ENCODE measurements at regions not wholly inside any gene's neighbourhood (a gene's known extent, or its start where the extent isn't known, plus 50 kb on each side); places are given as distances from the start of the nearest gene placed in this dataset.

- no peaks in the 10 kb centered on the region for H4K20me1 ChIP-seq (ENCODE audit: insufficient read depth)
- H3K27ac ChIP-seq: no peak overlapping the region
- intact Hi-C loops (cut with micrococcal nuclease; ENCODE audit: unreplicated experiment): no loop called here
- no peaks in the 10 kb centered on the region for H3K36me3 ChIP-seq (ENCODE audit: low read depth)
- ChIA-PET POLR2A (ENCODE audit: unreplicated experiment) (no interaction called here), CTCF (no interaction called here)
- DNase-seq: no peak
- H3K4me1 ChIP-seq (replicated peaks; ENCODE audit: insufficient read depth): no peaks in the 10 kb centered on the region
- H3K9me3 ChIP-seq (ENCODE audit: insufficient read depth, low read depth): no peaks in the 10 kb centered on the region
- TF ChIP-seq EZH2 (IDR thresholded peaks at IDR 0.05; ENCODE audit: low read depth): no peak
- TF ChIP-seq, protein P1, sequence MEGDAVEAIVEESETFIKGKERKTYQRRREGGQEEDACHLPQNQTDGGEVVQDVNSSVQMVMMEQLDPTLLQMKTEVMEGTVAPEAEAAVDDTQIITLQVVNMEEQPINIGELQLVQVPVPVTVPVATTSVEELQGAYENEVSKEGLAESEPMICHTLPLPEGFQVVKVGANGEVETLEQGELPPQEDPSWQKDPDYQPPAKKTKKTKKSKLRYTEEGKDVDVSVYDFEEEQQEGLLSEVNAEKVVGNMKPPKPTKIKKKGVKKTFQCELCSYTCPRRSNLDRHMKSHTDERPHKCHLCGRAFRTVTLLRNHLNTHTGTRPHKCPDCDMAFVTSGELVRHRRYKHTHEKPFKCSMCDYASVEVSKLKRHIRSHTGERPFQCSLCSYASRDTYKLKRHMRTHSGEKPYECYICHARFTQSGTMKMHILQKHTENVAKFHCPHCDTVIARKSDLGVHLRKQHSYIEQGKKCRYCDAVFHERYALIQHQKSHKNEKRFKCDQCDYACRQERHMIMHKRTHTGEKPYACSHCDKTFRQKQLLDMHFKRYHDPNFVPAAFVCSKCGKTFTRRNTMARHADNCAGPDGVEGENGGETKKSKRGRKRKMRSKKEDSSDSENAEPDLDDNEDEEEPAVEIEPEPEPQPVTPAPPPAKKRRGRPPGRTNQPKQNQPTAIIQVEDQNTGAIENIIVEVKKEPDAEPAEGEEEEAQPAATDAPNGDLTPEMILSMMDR (conservative IDR thresholded peaks at IDR 0.05): no peak
- H3K79me2 ChIP-seq (ENCODE audit: low read depth): no peaks in the 10 kb centered on the region
- no peak overlapping the region for H3K4me3 ChIP-seq
- H3K9me2 ChIP-seq (ENCODE audit: insufficient read depth): no peaks in the 10 kb centered on the region
- no peak overlapping the region for H2AFZ ChIP-seq
- no peaks in the 10 kb centered on the region for H3F3A ChIP-seq (ENCODE audit: insufficient read depth, low read depth)
- H3K27me3 ChIP-seq (ENCODE audit: insufficient read depth, low read depth): no peaks in the 10 kb centered on the region
- BruUV-seq (replicated peaks): no TSS peak
- no peak overlapping the region for H3K4me2 ChIP-seq
Measured at GRCh38 chr9:31321256-31321655, 1063.2 kb upstream of the ACO1 start.

DNA sequence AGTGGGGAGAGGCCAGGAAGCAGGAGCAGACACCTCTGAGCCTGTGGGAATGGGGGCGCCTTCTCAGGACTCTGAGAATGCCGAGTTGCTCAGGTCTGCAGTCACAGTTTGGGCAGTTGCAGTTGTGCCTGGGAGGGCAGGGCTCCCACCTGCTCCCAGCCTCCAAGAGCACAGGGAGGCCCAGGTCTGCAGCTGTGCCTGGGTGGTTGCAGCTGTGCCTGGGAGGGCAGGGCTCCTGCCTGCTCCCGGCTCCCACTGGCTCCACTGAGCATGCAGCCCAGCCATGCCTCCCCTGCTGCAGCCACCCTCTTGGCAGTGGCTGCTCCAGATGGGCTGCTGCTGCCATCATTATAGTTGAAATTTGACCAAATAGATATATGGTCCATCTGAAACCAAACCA is 1062.8 kb upstream of the ACO1 start:
- POLR2A ChIA-PET (ENCODE audit: unreplicated experiment): no interaction called here
- H2AFZ ChIP-seq: no peak overlapping the region
- no peaks in the 10 kb centered on the region for H3F3A ChIP-seq (ENCODE audit: insufficient read depth, low read depth)
- no peaks in the 10 kb centered on the region for H3K9me2 ChIP-seq (ENCODE audit: insufficient read depth)
- H3K79me2 ChIP-seq (ENCODE audit: low read depth): no peaks in the 10 kb centered on the region
- no peaks in the 10 kb centered on the region for H4K20me1 ChIP-seq (ENCODE audit: insufficient read depth)
- TF ChIP-seq, protein P1 (conservative IDR thresholded peaks at IDR 0.05): no peak
- no peak for TF ChIP-seq EZH2 (IDR thresholded peaks at IDR 0.05; ENCODE audit: low read depth)
- no peaks in the 10 kb centered on the region for H3K36me3 ChIP-seq (ENCODE audit: low read depth)
- DNase-seq: no peak
- CTCF ChIA-PET: no interaction called here
- H3K27ac ChIP-seq: no peak overlapping the region
- H3K9me3 ChIP-seq (ENCODE audit: insufficient read depth, low read depth): no peaks in the 10 kb centered on the region
- no peaks in the 10 kb centered on the region for H3K4me1 ChIP-seq (replicated peaks; ENCODE audit: insufficient read depth)
- no peak overlapping the region for H3K4me3 ChIP-seq
- intact Hi-C loops (cut with micrococcal nuclease; ENCODE audit: unreplicated experiment): no loop called here
- H3K4me2 ChIP-seq: no peak overlapping the region
- H3K27me3 ChIP-seq (ENCODE audit: insufficient read depth, low read depth): no peaks in the 10 kb centered on the region
- BruUV-seq (replicated peaks): no TSS peak

DNA sequence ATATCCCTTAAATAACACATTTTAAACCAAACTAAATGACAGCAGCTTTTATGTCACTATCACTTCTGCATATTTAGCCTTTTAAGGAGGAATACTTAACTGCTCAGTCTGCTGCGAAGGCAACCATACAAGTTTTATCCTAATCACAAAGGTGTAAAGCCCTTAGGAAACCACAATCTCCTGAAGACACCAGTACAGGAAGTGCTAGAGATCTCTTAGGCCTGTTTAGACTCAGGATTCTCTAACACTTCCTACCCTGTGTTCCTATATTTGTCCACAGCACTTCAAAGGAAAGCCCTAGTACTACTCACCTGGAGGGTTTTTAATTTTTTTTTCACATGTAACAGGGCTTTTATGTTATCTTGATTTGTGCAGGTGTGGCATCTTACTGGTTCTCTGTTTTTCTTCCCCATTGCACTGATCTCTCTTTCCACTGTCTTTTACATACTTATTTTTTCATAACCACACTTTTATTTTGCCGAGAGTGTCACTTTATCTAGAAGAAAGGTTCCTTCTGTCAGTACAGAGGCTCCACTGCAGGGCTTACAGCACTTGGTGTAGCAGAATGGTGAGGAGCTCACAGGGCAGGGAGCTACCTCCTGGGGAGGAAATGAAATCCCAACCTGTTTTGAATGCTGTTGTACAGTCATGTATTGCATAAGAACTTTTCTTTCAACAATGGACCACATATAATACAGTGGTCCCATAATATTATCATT is 1060.6 kb upstream of the ACO1 start:
- Histone ChIP-seq H3K4me2 (no peak overlapping the region), H3K9me3 (ENCODE audit: insufficient read depth, low read depth) (no peaks in the 10 kb centered on the region), H4K20me1 (ENCODE audit: insufficient read depth) (no peaks in the 10 kb centered on the region), H2AFZ (0 out of 2 replicates have a peak overlapping the region, but pooled peaks have one; percentile 27), H3F3A (ENCODE audit: insufficient read depth, low read depth) (no peaks in the 10 kb centered on the region), H3K79me2 (ENCODE audit: low read depth) (no peaks in the 10 kb centered on the region), H3K4me1 (replicated peaks; ENCODE audit: insufficient read depth) (no peaks in the 10 kb centered on the region), H3K27ac (no peak overlapping the region), H3K4me3 (no peak overlapping the region), H3K27me3 (ENCODE audit: insufficient read depth, low read depth) (no peaks in the 10 kb centered on the region), H3K9me2 (ENCODE audit: insufficient read depth) (no peaks in the 10 kb centered on the region), H3K36me3 (ENCODE audit: low read depth) (no peaks in the 10 kb centered on the region)
- TF ChIP-seq, protein P1 (conservative IDR thresholded peaks at IDR 0.05): no peak
- TF ChIP-seq EZH2 (IDR thresholded peaks at IDR 0.05; ENCODE audit: low read depth): no peak
- intact Hi-C loops (cut with micrococcal nuclease; ENCODE audit: unreplicated experiment): no loop called here
- no TSS peak for BruUV-seq (replicated peaks)
- ChIA-PET CTCF (no interaction called here), POLR2A (ENCODE audit: unreplicated experiment) (no interaction called here)
- DNase-seq: no peak

All from PC-9 (cell line).